Glutamatergic neuron (in vitro differentiated cells): ENCODE measurements at regions not wholly inside any gene's neighbourhood (a gene's known extent, or its start where the extent isn't known, plus 50 kb on each side); places are given as distances from the start of the nearest gene placed in this dataset.

Source experiments
- DNase-seq: peaks from one replicate; pipeline ENCODE4 v3.0.0; 2022
- H3K27ac Mint-ChIP-seq: one replicate; pipeline ENCODE4 v1.8.0; 2020; ENCODE audit warnings: mild to moderate bottlenecking, mixed read lengths, inconsistent platforms; ENCODE audit not compliant: unreplicated experiment
- H3K27me3 Mint-ChIP-seq: one replicate; pipeline ENCODE4 v1.8.0; 2020; ENCODE audit warnings: mild to moderate bottlenecking, moderate library complexity, mixed read lengths, inconsistent platforms; ENCODE audit not compliant: unreplicated experiment
- H3K36me3 Mint-ChIP-seq: one replicate; pipeline ENCODE4 v1.8.0; 2020; ENCODE audit warnings: mild to moderate bottlenecking, mixed read lengths, inconsistent platforms; ENCODE audit not compliant: unreplicated experiment
- H3K4me1 Mint-ChIP-seq: one replicate; pipeline ENCODE4 v1.8.0; 2020; ENCODE audit warnings: mild to moderate bottlenecking, low read depth, mixed read lengths, inconsistent platforms; ENCODE audit not compliant: unreplicated experiment
- H3K4me3 Mint-ChIP-seq: one replicate; pipeline ENCODE4 v1.8.0; 2020; ENCODE audit warnings: mild to moderate bottlenecking, mixed read lengths, inconsistent platforms; ENCODE audit not compliant: unreplicated experiment
- H3K9me3 Mint-ChIP-seq: one replicate; pipeline ENCODE4 v1.8.0; 2020; ENCODE audit warnings: mild to moderate bottlenecking, moderate library complexity, mixed read lengths, inconsistent platforms; ENCODE audit not compliant: unreplicated experiment
- TF ChIP-seq, protein P1 (sequence below): fragments of 200-600 bp; sonication (generic); IDR thresholded peaks from one replicate; pipeline ENCODE4 v1.5.0; 2021; ENCODE audit not compliant: partially characterized antibody, unreplicated experiment

- Mint-ChIP-seq H3K4me3 (no peak overlapping the region), H3K36me3 (peaks cover 6% of the 10 kb centered on the region), H3K9me3 (no peaks in the 10 kb centered on the region), H3K27ac (no peak overlapping the region), H3K27me3 (peaks cover 2% of the 10 kb centered on the region), H3K4me1 (no peaks in the 10 kb centered on the region)
- TF ChIP-seq, protein P1, sequence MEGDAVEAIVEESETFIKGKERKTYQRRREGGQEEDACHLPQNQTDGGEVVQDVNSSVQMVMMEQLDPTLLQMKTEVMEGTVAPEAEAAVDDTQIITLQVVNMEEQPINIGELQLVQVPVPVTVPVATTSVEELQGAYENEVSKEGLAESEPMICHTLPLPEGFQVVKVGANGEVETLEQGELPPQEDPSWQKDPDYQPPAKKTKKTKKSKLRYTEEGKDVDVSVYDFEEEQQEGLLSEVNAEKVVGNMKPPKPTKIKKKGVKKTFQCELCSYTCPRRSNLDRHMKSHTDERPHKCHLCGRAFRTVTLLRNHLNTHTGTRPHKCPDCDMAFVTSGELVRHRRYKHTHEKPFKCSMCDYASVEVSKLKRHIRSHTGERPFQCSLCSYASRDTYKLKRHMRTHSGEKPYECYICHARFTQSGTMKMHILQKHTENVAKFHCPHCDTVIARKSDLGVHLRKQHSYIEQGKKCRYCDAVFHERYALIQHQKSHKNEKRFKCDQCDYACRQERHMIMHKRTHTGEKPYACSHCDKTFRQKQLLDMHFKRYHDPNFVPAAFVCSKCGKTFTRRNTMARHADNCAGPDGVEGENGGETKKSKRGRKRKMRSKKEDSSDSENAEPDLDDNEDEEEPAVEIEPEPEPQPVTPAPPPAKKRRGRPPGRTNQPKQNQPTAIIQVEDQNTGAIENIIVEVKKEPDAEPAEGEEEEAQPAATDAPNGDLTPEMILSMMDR: no peak
- no peak for DNase-seq
Measured at GRCh38 chr16:54822892-54823291, 107.8 kb upstream of the IRX5 start.

GRCh38 chr16:54822492-54822891, 108.2 kb upstream of the IRX5 start:
- peaks cover 2% of the 10 kb centered on the region for H3K27me3 Mint-ChIP-seq
- TF ChIP-seq, protein P1: no peak
- no peak for DNase-seq
- H3K4me1 Mint-ChIP-seq: peaks cover 3% of the 10 kb centered on the region
- peaks cover 1% of the 10 kb centered on the region for H3K9me3 Mint-ChIP-seq
- H3K4me3 Mint-ChIP-seq: no peak overlapping the region
- no peak overlapping the region for H3K27ac Mint-ChIP-seq
- peaks cover 6% of the 10 kb centered on the region for H3K36me3 Mint-ChIP-seq

DNA sequence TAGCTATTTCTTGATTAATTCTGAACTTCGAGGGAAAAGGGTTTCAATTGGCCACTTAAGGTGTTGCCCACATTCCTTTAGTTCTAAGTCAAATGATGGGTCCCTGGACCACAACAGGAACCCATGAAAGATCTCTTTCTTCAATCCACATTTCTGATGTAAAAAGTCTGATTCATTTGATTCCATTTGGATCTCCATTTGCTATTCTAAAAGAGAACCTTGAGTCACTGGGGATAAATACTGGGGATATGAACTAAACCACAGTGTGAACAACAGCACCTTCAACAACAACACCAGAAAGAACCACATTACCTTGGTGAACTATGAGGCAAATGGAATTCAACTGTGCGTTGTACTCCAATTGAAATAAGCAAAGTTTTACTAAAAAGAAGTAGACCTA, 108.9 kb upstream of the IRX5 start:
- no peak for DNase-seq
- Mint-ChIP-seq H3K4me3 (no peak overlapping the region), H3K36me3 (peaks cover 6% of the 10 kb centered on the region), H3K4me1 (peaks cover 4% of the 10 kb centered on the region), H3K27ac (no peak overlapping the region), H3K27me3 (peaks cover 2% of the 10 kb centered on the region), H3K9me3 (peaks cover 2% of the 10 kb centered on the region)
- TF ChIP-seq, protein P1: no peak

- DNase-seq: no peak
- Mint-ChIP-seq H3K4me1 (peaks cover 4% of the 10 kb centered on the region), H3K27me3 (peaks cover 2% of the 10 kb centered on the region), H3K27ac (no peak overlapping the region), H3K9me3 (peaks cover 2% of the 10 kb centered on the region), H3K4me3 (no peak overlapping the region), H3K36me3 (no peaks in the 10 kb centered on the region)
- TF ChIP-seq, protein P1: no peak
Measured at GRCh38 chr16:54817940-54818574, 112.6 kb upstream of the IRX5 start.

GRCh38 chr16:54817432-54817831, 113.2 kb upstream of the IRX5 start:
- peaks cover 4% of the 10 kb centered on the region for H3K4me1 Mint-ChIP-seq
- H3K27me3 Mint-ChIP-seq: peaks cover 2% of the 10 kb centered on the region
- H3K9me3 Mint-ChIP-seq: peaks cover 2% of the 10 kb centered on the region
- no peaks in the 10 kb centered on the region for H3K36me3 Mint-ChIP-seq
- TF ChIP-seq, protein P1: no peak
- no peak overlapping the region for H3K4me3 Mint-ChIP-seq
- DNase-seq: no peak
- H3K27ac Mint-ChIP-seq: no peak overlapping the region
